ENCODE measurements at regions not wholly inside any gene's neighbourhood (a gene's known extent, or its start where the extent isn't known, plus 50 kb on each side); places are given as distances from the start of the nearest gene placed in this dataset.

- H3K27ac Mint-ChIP-seq, result no peak overlapping the region
- DNase-seq (ENCODE audit: low spot score in 2 of 2), result no peak
- no peak for ATAC-seq
- no peaks in the 10 kb centered on the region for H3K36me3 Mint-ChIP-seq
- H3K9me3 Mint-ChIP-seq, result peaks cover 5% of the 10 kb centered on the region
- no peaks in the 10 kb centered on the region for H3K4me1 Mint-ChIP-seq
- no peak overlapping the region for H3K4me3 Mint-ChIP-seq
These were observed 114.1 kb upstream of the RPL38 start for GRCh38 chr17:74089380-74089779.

- H3K4me3 Mint-ChIP-seq, result no peak overlapping the region
- H3K4me1 Mint-ChIP-seq, result no peaks in the 10 kb centered on the region
- H3K36me3 Mint-ChIP-seq, result no peaks in the 10 kb centered on the region
- peak; percentile 60 for ATAC-seq
- no peak overlapping the region for H3K27ac Mint-ChIP-seq
- peaks cover 5% of the 10 kb centered on the region for H3K9me3 Mint-ChIP-seq
- DNase-seq (ENCODE audit: low spot score in 2 of 2), result peak; percentile 35 to 81
These were observed 113.5 kb upstream of the RPL38 start for GRCh38 chr17:74089869-74090464.

GRCh38 chr17:74094651-74095050 lies 108.8 kb upstream of the RPL38 start:
- H3K4me1 Mint-ChIP-seq, result no peaks in the 10 kb centered on the region
- H3K9me3 Mint-ChIP-seq, result no peaks in the 10 kb centered on the region
- no peak overlapping the region for H3K27ac Mint-ChIP-seq
- DNase-seq (ENCODE audit: low spot score in 2 of 2), result no peak
- ATAC-seq, result no peak
- no peaks in the 10 kb centered on the region for H3K36me3 Mint-ChIP-seq
- H3K4me3 Mint-ChIP-seq, result no peak overlapping the region

- Mint-ChIP-seq H3K36me3 (no peaks in the 10 kb centered on the region), H3K4me3 (no peak overlapping the region), H3K27ac (no peak overlapping the region), H3K4me1 (no peaks in the 10 kb centered on the region), H3K9me3 (no peaks in the 10 kb centered on the region)
- ATAC-seq, result no peak
- DNase-seq (ENCODE audit: low spot score in 2 of 2), result no peak
These were observed 107.0 kb upstream of the RPL38 start for GRCh38 chr17:74096456-74096855.

GRCh38 chr17:74097450-74098135 lies 105.9 kb upstream of the RPL38 start:
- H3K4me1 Mint-ChIP-seq, result no peaks in the 10 kb centered on the region
- DNase-seq (ENCODE audit: low spot score in 2 of 2) (no peak), ATAC-seq (no peak)
- no peak overlapping the region for H3K27ac Mint-ChIP-seq
- H3K4me3 Mint-ChIP-seq, result no peak overlapping the region
- no peaks in the 10 kb centered on the region for H3K36me3 Mint-ChIP-seq
- no peaks in the 10 kb centered on the region for H3K9me3 Mint-ChIP-seq

GRCh38 chr17:74098136-74099024 lies 105.1 kb upstream of the RPL38 start:
- no peaks in the 10 kb centered on the region for H3K9me3 Mint-ChIP-seq
- no peak overlapping the region for H3K27ac Mint-ChIP-seq
- ATAC-seq (no peak), DNase-seq (ENCODE audit: low spot score in 2 of 2) (no peak)
- no peak overlapping the region for H3K4me3 Mint-ChIP-seq
- no peaks in the 10 kb centered on the region for H3K36me3 Mint-ChIP-seq
- H3K4me1 Mint-ChIP-seq, result no peaks in the 10 kb centered on the region

GRCh38 chr17:74099442-74100340 lies 103.8 kb upstream of the RPL38 start:
- Mint-ChIP-seq H3K27ac (no peak overlapping the region), H3K36me3 (no peaks in the 10 kb centered on the region), H3K4me1 (no peaks in the 10 kb centered on the region), H3K9me3 (no peaks in the 10 kb centered on the region), H3K4me3 (no peak overlapping the region)
- no peak for DNase-seq (ENCODE audit: low spot score in 2 of 2)
- no peak for ATAC-seq

- H3K36me3 Mint-ChIP-seq, result no peaks in the 10 kb centered on the region
- H3K27ac Mint-ChIP-seq, result no peak overlapping the region
- no peak overlapping the region for H3K4me3 Mint-ChIP-seq
- ATAC-seq, result no peak
- DNase-seq (ENCODE audit: low spot score in 2 of 2), result no peak
- H3K9me3 Mint-ChIP-seq, result no peaks in the 10 kb centered on the region
- no peaks in the 10 kb centered on the region for H3K4me1 Mint-ChIP-seq
These were observed 98.6 kb upstream of the RPL38 start for GRCh38 chr17:74104921-74105320.

- H3K9me3 Mint-ChIP-seq, result no peaks in the 10 kb centered on the region
- H3K4me3 Mint-ChIP-seq, result no peak overlapping the region
- H3K4me1 Mint-ChIP-seq, result no peaks in the 10 kb centered on the region
- H3K27ac Mint-ChIP-seq, result no peak overlapping the region
- no peak for DNase-seq (ENCODE audit: low spot score in 2 of 2)
- no peak for ATAC-seq
- H3K36me3 Mint-ChIP-seq, result no peaks in the 10 kb centered on the region
These were observed 96.4 kb upstream of the RPL38 start for GRCh38 chr17:74107107-74107506.

GRCh38 chr17:74108126-74108705 lies 95.3 kb upstream of the RPL38 start:
- Mint-ChIP-seq H3K4me3 (no peak overlapping the region), H3K36me3 (no peaks in the 10 kb centered on the region), H3K9me3 (no peaks in the 10 kb centered on the region), H3K4me1 (no peaks in the 10 kb centered on the region), H3K27ac (no peak overlapping the region)
- ATAC-seq, result no peak
- no peak for DNase-seq (ENCODE audit: low spot score in 2 of 2)

GRCh38 chr17:74110467-74110866 lies 93.0 kb upstream of the RPL38 start:
- ATAC-seq (no peak), DNase-seq (ENCODE audit: low spot score in 2 of 2) (no peak)
- no peaks in the 10 kb centered on the region for H3K4me1 Mint-ChIP-seq
- no peaks in the 10 kb centered on the region for H3K9me3 Mint-ChIP-seq
- H3K36me3 Mint-ChIP-seq, result no peaks in the 10 kb centered on the region
- no peak overlapping the region for H3K27ac Mint-ChIP-seq
- no peak overlapping the region for H3K4me3 Mint-ChIP-seq

GRCh38 chr17:74113326-74113725 lies 90.2 kb upstream of the RPL38 start:
- Mint-ChIP-seq H3K4me3 (no peak overlapping the region), H3K4me1 (no peaks in the 10 kb centered on the region), H3K9me3 (no peaks in the 10 kb centered on the region), H3K27ac (no peak overlapping the region), H3K36me3 (no peaks in the 10 kb centered on the region)
- DNase-seq (ENCODE audit: low spot score in 2 of 2) (no peak), ATAC-seq (no peak)

- no peak for ATAC-seq
- Mint-ChIP-seq H3K4me1 (no peaks in the 10 kb centered on the region), H3K27ac (no peak overlapping the region), H3K4me3 (no peak overlapping the region), H3K36me3 (no peaks in the 10 kb centered on the region), H3K9me3 (no peaks in the 10 kb centered on the region)
- no peak for DNase-seq (ENCODE audit: low spot score in 2 of 2)
These were observed 89.5 kb upstream of the RPL38 start for GRCh38 chr17:74113952-74114351.

- no peak for ATAC-seq
- no peak for DNase-seq (ENCODE audit: low spot score in 2 of 2)
- Mint-ChIP-seq H3K4me3 (no peak overlapping the region), H3K9me3 (no peaks in the 10 kb centered on the region), H3K36me3 (no peaks in the 10 kb centered on the region), H3K4me1 (no peaks in the 10 kb centered on the region), H3K27ac (no peak overlapping the region)
These were observed 88.5 kb upstream of the RPL38 start for GRCh38 chr17:74114881-74115470.
